Activated T-cell treated with anti-CD3 and anti-CD28 coated beads for 48 hours (primary cell): ENCODE measurements at regions not wholly inside any gene's neighbourhood (a gene's known extent, or its start where the extent isn't known, plus 50 kb on each side); places are given as distances from the start of the nearest gene placed in this dataset.

Experiments used
- DNase-seq: peaks from one replicate; pipeline ENCODE4 v3.0.0-alpha.2; 2020; ENCODE audit warnings: low read depth

DNA sequence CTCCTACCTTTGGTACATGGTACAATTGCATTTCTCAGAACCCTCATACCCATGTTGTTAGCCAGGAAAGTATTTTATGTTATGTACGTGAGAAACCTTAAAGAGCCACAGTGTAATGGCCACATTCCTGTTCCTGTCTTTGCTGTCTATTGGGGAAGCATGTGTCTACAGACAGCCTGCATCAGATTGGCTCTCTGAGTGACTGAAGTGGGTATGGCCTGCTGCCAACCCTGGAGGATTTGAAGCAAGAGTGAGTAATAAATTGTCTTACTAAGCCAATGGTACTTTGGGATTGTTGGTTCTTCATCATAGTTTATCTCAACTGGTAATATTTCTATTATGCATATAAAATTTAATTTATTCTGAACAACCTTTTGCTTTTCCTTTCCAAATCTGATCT is 574.1 kb downstream of the LMO7 start:
- DNase-seq = no peak

DNA sequence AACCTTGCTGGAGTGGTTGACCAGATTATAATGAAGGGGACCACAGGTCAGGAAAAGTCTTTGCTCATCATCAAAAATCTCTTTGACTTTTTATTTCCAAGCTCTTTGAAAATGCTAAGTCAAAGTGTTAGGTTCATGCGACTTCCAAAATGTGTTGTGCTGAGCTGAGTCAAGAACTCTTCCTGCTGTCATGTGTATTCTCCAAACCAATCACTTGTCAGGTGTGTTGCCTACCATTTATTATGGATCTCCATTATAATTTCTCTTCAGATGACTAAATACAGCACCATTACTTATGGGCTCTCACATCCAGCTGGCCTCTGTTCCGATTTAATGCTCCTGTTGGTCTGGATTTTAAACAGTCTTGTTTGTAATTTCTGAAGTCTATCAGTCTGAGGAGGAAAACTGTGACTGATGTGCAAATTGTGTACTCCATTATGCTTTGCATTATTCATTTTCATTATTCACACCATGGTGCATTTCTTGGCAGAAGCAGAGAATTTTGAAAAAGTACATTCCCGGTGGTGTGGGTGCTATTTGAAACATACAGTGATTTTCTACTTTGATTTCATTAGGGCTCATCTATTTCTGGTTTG is 562.5 kb downstream of the LMO7 start:
- no peak for DNase-seq

DNA sequence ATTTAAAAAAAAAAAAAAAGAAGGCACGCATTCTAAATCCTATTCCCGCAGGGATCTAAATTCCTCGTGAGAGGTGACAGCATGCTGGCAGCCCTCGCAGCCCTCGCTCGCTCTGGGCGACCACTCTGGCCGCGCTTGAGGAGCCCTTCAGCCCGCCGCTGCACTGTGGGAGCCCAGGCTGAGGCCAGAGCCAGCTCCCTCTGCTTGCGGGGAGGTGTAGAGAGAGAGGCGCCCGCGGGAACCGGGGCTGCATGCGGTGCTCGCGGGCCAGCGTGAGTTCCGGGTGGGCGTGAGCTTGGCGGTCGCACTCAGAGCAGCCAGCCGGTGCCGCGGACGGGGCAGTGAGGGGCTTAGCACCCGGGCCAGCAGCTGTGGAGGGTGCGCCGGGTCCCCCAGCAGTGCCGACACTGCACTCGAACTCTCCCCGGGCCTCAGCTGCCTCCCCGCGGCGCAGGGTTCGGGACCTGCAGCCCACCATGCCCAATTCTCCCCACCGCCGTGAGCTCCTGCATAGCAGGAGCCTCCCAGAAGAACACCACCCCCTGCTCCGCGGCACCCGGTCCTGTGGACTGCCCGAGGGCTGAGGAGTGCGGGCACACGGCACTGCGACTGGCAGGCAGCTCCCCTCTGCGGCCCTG is 553.9 kb downstream of the LMO7 start:
- no peak for DNase-seq

DNA sequence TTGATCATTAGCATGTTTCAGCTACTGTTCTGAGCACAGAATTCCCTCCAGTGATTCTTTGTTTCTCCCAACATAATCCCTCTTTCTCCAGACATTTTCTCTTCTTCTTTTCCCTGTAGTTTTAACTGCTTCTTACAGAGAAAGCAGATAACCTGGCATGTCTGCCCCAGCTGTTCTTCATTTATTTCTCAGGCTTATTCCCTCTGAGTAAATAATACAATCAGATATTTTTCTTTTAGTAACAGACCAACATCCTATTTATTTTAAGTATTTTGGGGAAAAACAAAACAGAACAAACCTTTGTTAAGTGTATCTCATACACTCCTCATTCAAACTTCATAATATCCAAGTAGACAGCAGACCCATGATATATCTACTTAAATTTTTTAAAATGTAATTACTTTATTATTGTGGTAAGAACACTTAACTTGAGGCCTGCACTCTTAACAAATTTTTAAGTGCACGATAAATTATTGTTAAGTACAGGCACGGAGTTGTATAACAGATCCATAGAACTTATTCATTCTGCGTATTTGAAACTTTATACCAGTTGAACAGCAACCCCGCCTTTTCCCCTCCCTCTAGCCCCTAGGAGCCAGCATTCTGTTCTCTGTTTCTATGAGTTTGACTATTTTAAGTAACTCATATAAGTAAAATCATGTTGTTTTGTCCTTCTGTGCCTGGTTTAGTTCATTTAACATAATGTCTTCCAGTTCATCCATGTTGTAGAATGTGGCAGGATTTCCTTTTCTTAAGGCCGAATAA is 540.0 kb downstream of the LMO7 start:
- no peak for DNase-seq

DNA sequence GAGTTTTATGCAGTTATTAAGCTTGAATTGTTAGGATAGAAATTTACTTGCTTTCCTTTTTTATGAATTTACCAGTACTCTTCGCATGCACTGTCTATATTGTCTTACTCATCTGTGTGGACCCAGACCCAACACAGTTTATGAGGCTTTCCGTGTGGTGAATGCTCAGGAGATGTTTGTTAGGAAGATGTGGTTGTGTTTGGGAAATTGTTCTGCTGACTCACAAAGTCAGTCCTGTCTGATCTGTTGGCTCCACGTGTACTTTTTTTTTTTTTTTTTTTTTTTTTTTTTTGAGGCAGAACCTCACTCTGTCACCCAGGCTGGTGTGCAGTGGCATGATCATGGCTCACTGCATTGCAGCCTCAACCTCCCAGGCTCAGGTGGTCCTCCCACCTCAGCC is 532.5 kb downstream of the LMO7 start:
- DNase-seq = no peak

DNA sequence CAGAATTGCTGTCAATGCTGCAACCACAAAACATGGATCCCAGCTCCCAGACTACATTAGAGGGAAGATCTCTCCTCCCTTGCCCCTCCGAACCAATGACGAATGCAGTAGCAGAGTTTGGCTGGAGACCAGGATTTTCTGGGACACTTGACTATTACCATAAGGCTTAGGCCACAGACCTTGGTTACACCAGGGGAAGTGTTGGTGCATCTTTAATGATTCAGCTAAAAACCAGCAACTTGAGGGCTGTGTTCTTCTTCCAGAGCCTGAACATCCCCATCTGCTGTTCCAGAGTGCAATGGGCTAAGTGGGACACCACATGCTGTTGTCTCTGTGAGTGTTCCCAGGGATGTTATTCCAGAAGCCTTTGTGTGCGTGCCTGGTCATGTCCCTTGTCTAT is 528.2 kb downstream of the LMO7 start:
- no peak for DNase-seq

DNA sequence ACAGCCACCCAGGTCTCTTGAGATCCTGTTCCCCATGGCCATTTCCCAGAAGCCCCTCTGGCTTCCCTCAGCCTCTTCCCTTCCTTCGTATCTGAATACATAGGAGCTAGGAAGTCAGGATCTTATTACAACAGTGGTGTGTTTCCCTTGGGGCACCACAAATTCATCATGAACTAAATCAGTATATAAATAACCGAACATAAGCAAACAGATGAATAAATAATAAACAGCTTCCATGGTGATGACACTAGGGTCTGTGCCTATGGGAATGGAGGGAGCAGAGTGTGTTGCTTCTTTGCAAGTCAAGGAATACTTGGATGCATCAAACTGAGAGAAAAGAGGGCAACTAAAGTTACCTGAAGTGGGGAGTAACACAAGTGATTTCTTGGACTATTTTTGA is 527.6 kb downstream of the LMO7 start:
- DNase-seq = no peak

DNA sequence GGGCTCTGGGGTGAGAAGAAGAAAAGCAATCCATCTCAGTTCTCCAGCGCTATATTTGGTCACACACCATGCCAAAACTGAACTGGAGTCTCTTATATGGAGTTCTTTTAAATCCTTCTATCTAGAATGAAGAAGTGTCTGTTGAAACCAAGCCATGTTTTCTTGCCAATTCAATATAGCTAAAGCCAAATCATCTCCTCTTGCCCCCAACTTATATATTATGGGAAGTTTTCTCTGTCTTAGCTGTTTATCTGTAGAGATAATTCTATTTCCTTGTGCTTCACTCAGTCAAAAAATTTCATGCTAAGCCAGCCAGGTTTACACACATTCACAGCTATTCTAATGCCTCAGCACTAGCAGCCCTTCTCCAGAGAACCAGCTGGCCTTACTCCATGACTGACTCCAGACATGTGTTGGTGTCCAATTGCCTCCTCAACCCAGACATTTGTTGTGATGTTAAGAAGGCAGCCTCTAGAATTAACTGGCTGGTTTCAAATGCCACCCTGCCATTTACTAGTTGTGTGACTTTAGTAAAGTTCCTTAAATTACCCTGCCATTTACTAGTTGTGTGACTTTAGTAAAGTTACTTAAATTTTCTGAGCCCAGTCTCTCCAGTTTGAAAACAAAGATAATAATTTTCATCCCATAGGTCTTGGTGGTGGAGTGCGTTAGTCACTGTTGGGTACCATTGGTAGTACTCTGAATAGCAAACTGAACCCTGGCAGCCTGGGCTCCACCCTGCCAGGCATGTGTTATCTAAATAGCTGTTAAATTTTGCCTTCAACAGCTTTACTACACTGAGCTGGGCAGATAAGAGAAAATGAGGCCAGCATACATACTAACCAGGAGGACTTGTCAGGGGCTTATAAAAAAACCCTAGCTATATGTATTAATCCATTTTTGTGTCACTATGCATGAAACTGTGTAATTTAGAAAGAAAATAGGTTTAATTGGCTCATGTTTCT is 525.1 kb downstream of the LMO7 start:
- DNase-seq = no peak

DNA sequence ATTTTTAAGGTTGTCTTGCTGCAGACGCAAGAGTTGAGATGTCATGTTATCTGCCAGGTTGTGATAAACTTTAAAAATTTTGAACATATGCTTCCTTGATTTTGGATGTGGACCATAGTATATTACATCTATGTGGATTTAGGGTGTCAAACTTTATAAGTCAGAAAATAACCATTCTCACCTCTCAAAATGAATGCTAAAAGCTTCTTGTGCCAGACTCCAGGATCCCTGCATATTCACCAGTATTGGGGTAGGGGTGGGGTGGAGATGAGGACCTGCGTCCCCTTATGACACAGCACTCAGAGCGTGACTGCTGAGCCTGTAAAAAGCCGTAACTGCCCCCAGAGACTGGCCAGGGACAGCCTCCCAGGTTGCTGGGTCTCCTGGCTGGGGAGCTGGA is 524.4 kb downstream of the LMO7 start:
- no peak for DNase-seq

DNA sequence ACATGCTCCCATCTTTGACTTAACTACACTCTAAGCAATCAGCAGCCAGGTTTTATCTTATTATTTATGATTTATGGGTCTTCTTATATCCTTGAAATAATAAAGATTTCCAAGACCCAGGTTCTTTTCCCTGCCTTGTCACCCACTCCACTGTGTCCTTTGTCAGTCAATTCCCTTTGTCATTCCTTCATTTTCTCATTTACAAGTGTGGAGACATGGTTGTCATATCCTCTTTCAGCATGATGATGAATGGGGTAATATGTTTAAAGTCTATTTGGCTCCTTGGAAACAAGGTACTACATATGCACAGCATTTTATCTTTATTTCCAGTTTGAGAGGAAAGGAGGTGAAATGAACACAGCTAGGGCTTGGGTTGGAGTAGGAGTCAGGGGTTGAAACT is 521.8 kb downstream of the LMO7 start:
- no peak for DNase-seq

DNA sequence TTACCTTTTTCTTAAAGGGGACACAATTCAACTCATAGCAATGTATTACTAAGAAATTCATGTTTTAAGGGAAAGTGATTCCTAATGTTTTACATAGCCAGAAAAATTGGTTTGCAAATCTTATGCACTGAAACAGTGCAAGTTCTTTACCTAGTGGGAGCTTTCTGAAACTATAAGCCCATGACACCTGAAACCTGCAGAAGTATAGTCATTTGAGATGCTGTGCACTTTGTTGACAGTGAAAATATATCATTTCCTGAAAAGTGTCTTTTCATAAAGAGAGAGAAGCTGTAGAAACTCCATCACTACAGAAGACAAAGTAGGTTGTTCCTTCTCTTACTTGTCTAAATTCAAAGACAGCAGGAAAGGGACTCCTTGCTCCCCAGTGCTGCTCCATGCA is 517.1 kb downstream of the LMO7 start:
- DNase-seq = no peak

DNA sequence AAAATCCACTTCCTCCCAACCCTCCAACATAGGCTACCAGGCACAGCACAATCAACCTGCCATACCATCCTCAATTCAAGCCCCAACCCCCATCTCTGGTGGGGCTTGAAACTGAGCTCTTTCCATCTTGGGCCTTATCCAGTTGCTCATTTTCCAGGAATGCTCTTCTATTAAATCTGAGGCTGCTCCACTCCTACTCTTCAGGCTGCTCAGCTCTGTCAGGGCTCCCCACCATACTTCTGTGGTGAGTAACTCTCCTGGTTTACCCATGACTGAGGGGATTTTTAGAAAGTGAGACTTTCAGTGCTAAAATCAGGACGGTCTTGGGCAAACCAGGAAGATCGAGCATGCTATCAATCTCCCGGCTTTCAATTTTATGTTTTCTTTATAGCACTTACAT is 512.8 kb downstream of the LMO7 start:
- no peak for DNase-seq

DNA sequence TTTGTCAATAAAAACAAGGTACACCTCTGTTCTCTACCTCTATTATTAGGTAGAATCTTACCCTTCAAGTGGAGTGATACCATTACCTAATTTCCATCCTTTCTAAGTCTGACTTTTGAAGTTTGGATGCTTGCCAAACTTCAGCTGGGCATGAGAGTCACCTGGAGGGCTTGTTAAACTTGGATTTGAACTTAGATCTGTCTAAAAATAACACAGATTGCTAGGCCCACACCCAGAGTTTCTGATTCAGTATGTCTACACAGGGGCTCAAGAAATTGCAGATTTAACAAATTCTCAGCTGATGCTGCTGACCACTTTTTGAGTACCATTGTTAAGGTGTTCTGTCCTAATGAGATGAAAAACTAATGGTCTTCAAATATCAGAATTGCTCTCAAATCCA is 512.2 kb downstream of the LMO7 start:
- DNase-seq = no peak

DNA sequence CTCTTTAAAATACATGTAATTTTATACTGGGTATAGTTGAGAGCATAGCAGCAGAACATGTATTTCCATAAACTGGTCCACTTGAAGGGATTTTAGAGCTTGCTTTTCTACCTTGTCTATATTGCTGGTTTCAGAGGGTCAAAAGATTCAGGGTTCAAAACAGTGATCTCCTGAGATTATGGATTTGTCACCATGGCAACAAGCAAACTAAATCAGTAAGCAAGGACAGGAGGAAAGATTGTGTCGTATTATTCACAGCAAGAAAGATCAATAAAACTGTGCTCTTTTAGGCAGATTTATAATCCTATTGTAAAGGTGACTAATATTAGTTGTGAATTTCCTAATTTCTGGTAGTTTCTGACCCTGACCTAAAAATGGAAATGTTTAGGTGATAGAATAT is 496.4 kb downstream of the LMO7 start:
- DNase-seq = no peak

DNA sequence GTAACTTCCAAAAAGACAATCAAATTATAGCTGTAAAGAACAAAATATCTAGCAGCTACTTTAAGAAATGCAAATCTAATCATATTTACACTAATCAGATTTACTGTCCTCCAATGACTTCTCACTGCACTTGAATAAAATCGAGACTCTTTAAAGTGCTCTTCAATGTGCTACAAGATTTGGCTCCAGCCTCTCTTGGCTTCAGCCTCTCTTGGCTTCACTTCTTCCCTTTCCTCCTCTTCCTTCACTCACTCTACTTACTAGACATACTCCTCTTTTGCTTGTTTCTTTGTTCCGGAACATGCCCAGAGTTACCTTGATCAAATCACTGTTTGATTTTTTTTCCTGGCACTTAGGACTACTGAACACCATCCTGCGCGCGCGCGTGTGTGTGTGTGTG is 495.4 kb downstream of the LMO7 start:
- DNase-seq = no peak

DNA sequence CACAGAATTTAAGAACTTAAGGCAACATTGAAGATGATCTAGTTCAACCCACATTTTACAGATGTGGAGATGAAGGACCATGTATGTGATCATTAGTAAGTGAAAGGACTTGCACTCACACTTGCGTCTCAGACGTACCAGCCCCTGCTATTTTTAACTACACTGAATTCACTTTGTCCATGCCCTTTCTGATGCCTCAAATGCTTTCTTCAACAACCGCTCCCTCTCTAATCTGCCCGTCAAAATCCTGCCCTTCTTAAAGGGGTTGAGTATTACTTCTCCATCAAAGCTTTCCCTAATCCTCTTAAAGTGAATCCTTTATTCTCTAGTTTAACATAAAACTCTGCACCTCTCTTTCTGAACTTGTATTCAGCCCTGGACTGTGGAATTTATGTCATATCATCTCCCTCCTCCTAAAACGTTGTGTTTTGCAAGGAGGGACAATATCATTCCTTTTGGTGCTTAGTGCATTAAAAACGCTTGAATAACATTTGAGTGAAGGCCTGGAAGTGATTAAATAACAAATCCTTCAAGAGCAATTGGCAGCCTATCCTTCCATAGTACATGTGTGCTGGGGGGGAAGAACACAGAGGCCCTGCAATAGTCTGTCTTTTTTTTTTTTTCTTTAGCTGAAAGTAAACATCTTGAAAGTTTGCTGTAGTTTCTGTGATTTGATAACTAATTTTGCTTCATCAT is 493.3 kb downstream of the LMO7 start:
- no peak for DNase-seq

DNA sequence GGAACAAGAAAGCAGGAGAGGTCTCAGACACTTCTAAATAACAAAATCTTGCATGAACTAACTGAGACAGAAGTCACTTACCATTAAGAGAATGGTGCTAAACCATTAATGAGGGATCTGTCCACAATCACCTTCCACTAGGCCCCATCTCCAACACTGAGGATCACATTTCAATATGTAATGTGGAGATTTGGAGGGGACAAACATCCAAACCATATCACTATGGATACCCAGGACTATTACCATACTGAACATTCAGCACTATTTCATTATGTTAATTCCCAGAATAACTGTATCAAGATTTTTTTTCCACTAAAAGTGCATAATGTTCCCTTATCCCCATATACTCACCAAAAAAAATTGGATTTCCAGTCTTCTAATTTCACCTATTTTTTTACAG is 491.8 kb downstream of the LMO7 start:
- DNase-seq = no peak

DNA sequence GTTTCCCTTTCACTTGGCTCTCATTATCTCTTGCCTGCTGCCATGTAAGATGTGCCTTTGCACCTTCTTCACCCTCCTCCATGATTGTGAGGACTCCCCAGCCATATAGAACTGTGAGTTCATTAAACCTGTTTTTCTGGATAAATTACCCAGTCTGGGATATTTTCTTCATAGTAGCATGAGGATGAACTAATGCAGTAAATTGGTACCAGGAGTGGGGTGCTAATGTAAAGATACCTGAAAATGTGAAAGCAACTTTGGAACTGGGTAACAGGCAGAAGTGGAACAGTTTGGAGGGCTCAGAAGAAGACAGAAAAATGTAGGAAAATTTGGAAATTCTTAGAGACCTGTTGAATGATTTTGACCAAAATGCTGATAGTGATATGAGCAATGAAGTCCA is 487.4 kb downstream of the LMO7 start:
- DNase-seq = no peak

DNA sequence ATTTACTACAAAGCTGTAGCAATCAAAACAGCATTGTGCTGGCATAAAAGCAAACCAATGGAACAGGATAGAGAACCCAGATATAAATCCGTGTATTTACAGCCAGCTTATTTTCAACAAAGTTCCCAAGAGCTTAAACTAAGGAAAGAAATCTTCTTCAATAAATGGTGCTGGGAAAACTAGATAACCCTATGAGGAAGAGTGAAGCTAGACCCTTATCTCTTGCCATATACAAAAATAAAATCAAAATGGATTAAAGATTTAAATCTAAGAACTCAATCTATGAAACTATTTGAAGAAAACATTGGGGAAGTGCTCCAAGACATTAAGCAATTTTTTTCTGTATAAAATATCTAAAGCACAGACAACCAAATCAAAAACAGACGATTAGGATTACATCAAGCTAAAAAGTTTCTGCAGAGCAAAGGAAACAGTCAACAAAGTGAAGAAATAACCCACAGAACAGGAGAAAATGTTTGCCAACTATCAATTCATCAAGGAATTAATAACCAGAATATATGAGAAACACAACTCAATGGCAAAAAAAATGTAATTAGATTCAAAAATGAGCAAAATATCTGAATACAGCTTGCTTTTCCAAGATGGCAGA is 480.7 kb downstream of the LMO7 start:
- DNase-seq = no peak

DNA sequence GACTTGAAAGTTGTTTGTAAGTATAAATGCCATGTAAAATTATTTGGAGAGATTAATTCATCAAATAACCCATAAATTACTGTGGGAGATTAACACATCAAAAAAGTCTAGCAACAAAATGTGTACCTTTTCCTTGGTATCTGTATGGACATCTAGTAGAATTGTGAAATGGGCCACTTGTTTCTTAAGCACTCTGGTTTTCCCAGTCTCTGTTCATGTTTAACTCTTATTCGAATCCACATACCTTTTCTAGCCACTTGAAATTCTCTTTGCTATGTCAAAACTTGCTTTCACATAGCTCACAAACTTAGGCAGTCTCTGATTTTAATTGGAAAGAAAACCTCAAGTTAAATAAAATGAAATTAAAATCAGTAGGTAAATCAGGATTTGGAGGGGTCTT is 470.6 kb downstream of the LMO7 start:
- no peak for DNase-seq

DNA sequence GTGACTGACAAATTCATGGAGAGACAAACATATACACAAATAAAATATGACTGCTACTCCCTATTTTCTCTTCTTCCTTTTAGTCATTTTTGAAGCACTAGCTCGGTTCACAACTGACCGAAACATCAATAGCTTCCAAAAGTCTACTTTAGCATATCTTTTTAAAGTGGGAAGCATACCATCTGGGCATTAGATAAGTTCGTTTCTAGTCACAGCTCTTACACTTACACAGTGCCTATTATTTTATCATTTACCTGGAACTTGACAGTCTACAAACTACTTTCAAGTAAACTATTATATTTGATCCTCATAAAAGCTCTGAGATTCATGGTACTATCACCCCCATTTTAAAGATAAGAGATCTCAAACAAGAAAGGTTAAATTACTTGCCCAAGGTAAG is 458.5 kb downstream of the LMO7 start:
- no peak for DNase-seq

DNA sequence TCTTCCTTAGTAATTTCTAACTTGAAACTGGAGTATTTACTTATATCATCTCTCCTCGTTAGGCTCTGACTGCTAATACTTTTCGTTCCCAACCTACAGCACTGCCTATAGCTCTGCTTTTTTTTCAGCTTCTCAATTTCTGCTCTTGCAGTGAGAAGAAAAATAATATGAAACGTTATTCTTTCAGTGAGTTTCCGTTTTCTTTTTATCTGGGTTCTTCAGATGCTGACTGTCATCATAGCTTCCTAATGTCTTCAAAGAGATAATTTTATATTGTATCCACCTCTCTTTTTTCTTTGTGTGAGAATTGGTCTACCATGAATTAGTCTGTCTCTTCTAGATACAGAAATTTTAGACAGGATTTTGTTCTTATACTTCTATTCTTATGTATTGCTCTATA is 454.9 kb downstream of the LMO7 start:
- DNase-seq = no peak
